ENCODE measurements at regions not wholly inside any gene's neighbourhood (a gene's known extent, or its start where the extent isn't known, plus 50 kb on each side); places are given as distances from the start of the nearest gene placed in this dataset.

GRCh38 chr2:74036010-74036409 lies 51.3 kb downstream of the TET3 start:
- DNase-seq: no peak

- no peak for DNase-seq
Observed at GRCh38 chr2:74036450-74037195, 51.9 kb downstream of the TET3 start.

- peak in 1 of 2 donors; percentile 84 for DNase-seq
Observed at GRCh38 chr2:74037379-74037860, 52.7 kb downstream of the TET3 start.

GRCh38 chr2:74039611-74040010 lies 54.9 kb downstream of the TET3 start:
- DNase-seq: no peak

GRCh38 chr2:74041182-74041581 lies 56.5 kb downstream of the TET3 start:
- peak in 1 of 2 donors; percentile 31 for DNase-seq

- no peak for DNase-seq
Observed at GRCh38 chr2:74041726-74042125, 57.0 kb downstream of the TET3 start.

GRCh38 chr2:74042606-74043005 lies 57.9 kb downstream of the TET3 start:
- DNase-seq: no peak

GRCh38 chr2:74043345-74044329 lies 58.9 kb downstream of the TET3 start:
- no peak for DNase-seq

GRCh38 chr2:74044999-74045398 lies 60.3 kb downstream of the TET3 start:
- no peak for DNase-seq

GRCh38 chr2:74045454-74045853 lies 60.7 kb downstream of the TET3 start:
- DNase-seq: no peak

- no peak for DNase-seq
Observed at GRCh38 chr2:74046441-74046840, 61.7 kb downstream of the TET3 start.

GRCh38 chr2:74047152-74047551 lies 62.4 kb downstream of the TET3 start:
- DNase-seq: no peak

- no peak for DNase-seq
Observed at GRCh38 chr2:74048147-74048546, 63.4 kb downstream of the TET3 start.

GRCh38 chr2:74048843-74049519 lies 64.3 kb downstream of the TET3 start:
- DNase-seq: no peak

GRCh38 chr2:74050151-74050550 lies 65.4 kb downstream of the TET3 start:
- DNase-seq: no peak

- no peak for DNase-seq
Observed at GRCh38 chr2:74051504-74051903, 66.8 kb downstream of the TET3 start.

GRCh38 chr2:74052732-74053710 lies 68.3 kb downstream of the TET3 start:
- no peak for DNase-seq

- DNase-seq: no peak
Observed at GRCh38 chr2:74053959-74054715, 69.4 kb downstream of the TET3 start.

- no peak for DNase-seq
Observed at GRCh38 chr2:74059137-74059775, 74.5 kb downstream of the TET3 start.

- DNase-seq: no peak
Observed at GRCh38 chr2:74063486-74063885, 78.8 kb downstream of the TET3 start.

GRCh38 chr2:74065456-74065855 lies 80.7 kb downstream of the TET3 start:
- DNase-seq: no peak

All from bone marrow (tissue), 2 donors.